Activated T-helper 2 cell treated with anti-CD3 and anti-CD28 coated beads, Interferon-gamma antibody, Interleukin-2, Interleukin-4, amounts not matched to agents 10 μg/mL and 5 μg/mL and 100 μg/mL, durations not matched to agents 14 hours and 24 hours and 36 hours (primary cell): ENCODE measurements at regions not wholly inside any gene's neighbourhood (a gene's known extent, or its start where the extent isn't known, plus 50 kb on each side); places are given as distances from the start of the nearest gene placed in this dataset.

Source experiments
- DNase-seq: peaks from one replicate; pipeline ENCODE4 v3.0.0; 2021; ENCODE audit warnings: low spot score
- H3K27ac Mint-ChIP-seq: one replicate; pipeline ENCODE4 v1.8.0; 2021; ENCODE audit warnings: mixed read lengths
- H3K27me3 Mint-ChIP-seq: one replicate; pipeline ENCODE4 v1.8.0; 2021; ENCODE audit warnings: low read depth, mixed read lengths
- H3K36me3 Mint-ChIP-seq: one replicate; pipeline ENCODE4 v1.8.0; 2021; ENCODE audit warnings: low read depth, mixed read lengths
- H3K4me1 Mint-ChIP-seq: one replicate; pipeline ENCODE4 v1.8.0; 2021; ENCODE audit warnings: low read depth, mixed read lengths
- H3K4me3 Mint-ChIP-seq: one replicate; pipeline ENCODE4 v1.8.0; 2021; ENCODE audit warnings: low read depth, mild to moderate bottlenecking, moderate library complexity, mixed read lengths
- H3K9me3 Mint-ChIP-seq: one replicate; pipeline ENCODE4 v1.8.0; 2021; ENCODE audit warnings: mixed read lengths
- intact Hi-C: fragments of 100-400 bp; cut with micrococcal nuclease; formaldehyde crosslinking; loops from one replicate; pipeline ENCODE4 v1.15.1; 2023

DNA sequence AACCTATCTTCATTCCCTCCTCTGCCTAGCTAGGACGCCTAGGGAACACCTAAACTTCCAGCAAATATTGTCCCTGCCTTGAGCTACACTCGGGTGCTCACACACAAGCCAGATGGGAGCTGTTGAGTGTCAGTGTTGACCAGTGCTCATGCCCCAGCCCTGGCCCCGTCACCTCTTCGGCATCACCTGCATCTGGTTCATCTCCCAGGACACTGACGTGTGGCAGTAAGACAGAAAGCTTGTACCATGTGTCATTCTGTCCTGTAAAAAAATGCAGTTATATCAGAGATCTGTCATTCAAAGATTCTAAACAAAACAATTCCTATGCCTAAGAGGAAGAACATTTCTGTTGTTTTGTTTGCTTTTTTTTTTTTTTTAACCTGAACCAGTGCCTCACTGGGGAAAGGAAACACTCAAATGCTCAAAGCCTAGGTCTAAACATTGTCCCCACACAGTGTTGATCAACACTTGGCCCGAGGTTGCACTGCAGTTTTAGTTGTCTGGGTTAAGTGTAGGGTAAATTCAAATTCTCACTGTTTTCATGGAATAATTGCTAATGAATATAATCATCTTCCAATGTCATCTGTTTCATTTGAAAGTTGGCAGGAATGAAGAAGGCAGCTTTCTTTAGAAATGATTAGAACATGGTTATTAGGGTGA lies 102.7 kb upstream of the SASH1 start:
- DNase-seq: no peak
- no peak overlapping the region for H3K4me3 Mint-ChIP-seq
- H3K4me1 Mint-ChIP-seq: no peaks in the 10 kb centered on the region
- no peak overlapping the region for H3K27ac Mint-ChIP-seq
- H3K27me3 Mint-ChIP-seq: peaks cover 3% of the 10 kb centered on the region
- H3K36me3 Mint-ChIP-seq: no peaks in the 10 kb centered on the region
- no peaks in the 10 kb centered on the region for H3K9me3 Mint-ChIP-seq
- intact Hi-C loops: no loop called here

DNA sequence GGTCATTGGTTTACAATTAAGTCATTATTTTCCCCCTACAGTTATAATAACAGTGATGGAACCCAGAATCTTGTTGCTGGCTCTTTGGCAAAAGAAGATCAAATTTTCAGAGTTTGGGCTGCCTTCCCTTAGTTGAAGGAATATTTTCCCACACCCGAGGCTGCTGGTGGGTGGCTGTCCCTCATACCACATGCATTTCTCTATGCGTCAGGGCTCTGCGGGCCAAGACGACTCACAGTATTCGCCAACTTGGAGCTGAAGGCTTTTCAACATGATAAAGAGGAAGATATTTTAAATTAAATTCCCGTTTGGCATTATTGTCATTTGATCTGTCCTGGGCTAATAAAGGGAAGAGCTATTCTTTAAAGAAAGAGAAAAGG lies 102.2 kb upstream of the SASH1 start:
- no peaks in the 10 kb centered on the region for H3K9me3 Mint-ChIP-seq
- no peaks in the 10 kb centered on the region for H3K36me3 Mint-ChIP-seq
- H3K4me3 Mint-ChIP-seq: no peak overlapping the region
- H3K27me3 Mint-ChIP-seq: peaks cover 6% of the 10 kb centered on the region
- no peak overlapping the region for H3K27ac Mint-ChIP-seq
- H3K4me1 Mint-ChIP-seq: no peaks in the 10 kb centered on the region
- intact Hi-C loops: no loop called here
- no peak for DNase-seq

DNA sequence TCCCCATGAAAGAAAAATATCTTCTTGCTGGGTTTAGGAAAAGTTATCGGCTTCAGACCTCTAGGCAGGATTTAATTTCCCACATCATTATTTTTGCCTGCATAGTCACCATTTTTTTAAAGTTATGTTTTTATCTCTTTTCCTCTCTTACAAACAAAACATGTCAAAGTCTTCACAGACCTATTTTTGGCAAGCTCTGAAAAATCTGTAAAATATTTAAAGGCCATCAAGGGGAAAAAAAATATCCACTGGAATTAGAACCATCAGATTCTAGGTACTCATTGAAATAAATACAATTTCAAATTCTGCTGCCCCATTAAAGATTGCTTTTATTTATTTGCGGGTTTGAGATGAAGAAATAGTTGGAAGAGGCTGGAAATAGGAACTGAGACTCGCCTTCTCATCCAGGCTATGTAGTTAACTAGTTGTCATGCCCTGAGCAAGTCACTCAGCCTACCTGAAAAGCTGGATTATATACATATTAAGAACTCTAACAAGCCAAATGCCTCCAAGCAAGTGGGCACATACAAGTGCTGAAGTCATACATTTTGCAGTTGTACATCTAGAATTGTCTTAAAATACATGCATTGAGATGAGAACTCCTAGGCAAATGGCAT lies 101.7 kb upstream of the SASH1 start:
- Mint-ChIP-seq H3K9me3 (no peaks in the 10 kb centered on the region), H3K36me3 (no peaks in the 10 kb centered on the region), H3K27me3 (peaks cover 6% of the 10 kb centered on the region), H3K27ac (no peak overlapping the region), H3K4me3 (no peak overlapping the region), H3K4me1 (no peaks in the 10 kb centered on the region)
- intact Hi-C loops: no loop called here
- DNase-seq: no peak

DNA sequence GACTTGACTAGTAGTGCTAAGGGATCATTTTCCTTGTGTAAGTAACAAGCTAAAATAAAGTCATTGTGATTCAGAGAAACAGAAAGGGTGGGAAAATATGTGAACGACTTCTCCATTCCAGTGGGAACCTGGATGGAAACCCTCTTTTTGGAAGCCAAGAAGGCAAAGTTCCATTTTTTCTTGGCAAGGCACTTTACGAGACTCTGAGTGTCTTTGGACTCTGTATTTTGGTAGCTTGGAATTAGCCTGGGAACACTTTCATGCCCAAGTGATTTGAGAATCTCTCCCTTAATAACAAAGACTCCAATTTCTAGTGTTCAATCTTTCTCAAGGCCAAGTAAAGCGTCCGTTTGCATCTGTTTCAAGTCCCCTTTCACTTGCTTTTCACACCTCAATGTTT lies 100.5 kb upstream of the SASH1 start:
- peaks cover 6% of the 10 kb centered on the region for H3K27me3 Mint-ChIP-seq
- H3K4me1 Mint-ChIP-seq: no peaks in the 10 kb centered on the region
- DNase-seq: no peak
- no peak overlapping the region for H3K4me3 Mint-ChIP-seq
- no peak overlapping the region for H3K27ac Mint-ChIP-seq
- H3K36me3 Mint-ChIP-seq: no peaks in the 10 kb centered on the region
- intact Hi-C loops: no loop called here
- no peaks in the 10 kb centered on the region for H3K9me3 Mint-ChIP-seq

DNA sequence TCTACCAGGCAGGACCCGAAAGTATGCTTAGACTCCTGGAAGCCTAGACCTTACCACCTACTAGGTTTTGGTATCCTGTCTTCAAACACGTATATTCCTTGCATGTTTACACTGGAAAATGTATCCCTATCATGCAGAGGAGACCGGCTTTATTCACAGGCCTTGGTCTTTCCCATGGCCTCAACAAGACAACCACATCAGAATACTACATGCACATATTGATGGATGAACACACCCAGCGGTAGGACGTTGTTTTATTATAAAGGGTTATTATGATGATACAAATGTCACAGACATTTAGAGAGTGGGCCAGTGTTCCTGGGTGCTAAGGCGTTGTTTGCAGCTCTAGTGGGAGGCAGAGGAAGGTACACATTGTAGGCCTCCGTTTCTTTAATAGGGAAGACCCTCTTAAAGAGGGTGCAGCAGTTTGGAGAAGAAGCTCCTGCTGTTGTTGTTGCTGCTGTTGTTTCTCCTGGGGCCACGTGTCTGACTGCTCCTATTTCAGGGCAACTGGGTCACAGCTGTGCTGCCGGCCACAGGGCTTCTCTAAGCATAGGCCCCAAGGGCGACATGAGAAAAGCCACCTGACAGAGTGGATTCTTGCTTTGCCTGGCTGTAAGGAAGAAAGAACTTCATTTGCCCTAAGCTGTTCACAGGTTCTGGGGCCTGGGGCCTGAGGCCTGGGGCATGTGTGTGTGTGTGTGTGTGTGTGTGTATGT lies 98.3 kb upstream of the SASH1 start:
- peaks cover 8% of the 10 kb centered on the region for H3K27me3 Mint-ChIP-seq
- no peaks in the 10 kb centered on the region for H3K4me1 Mint-ChIP-seq
- H3K36me3 Mint-ChIP-seq: no peaks in the 10 kb centered on the region
- no peaks in the 10 kb centered on the region for H3K9me3 Mint-ChIP-seq
- intact Hi-C loops: no loop called here
- DNase-seq: no peak
- H3K27ac Mint-ChIP-seq: no peak overlapping the region
- no peak overlapping the region for H3K4me3 Mint-ChIP-seq

DNA sequence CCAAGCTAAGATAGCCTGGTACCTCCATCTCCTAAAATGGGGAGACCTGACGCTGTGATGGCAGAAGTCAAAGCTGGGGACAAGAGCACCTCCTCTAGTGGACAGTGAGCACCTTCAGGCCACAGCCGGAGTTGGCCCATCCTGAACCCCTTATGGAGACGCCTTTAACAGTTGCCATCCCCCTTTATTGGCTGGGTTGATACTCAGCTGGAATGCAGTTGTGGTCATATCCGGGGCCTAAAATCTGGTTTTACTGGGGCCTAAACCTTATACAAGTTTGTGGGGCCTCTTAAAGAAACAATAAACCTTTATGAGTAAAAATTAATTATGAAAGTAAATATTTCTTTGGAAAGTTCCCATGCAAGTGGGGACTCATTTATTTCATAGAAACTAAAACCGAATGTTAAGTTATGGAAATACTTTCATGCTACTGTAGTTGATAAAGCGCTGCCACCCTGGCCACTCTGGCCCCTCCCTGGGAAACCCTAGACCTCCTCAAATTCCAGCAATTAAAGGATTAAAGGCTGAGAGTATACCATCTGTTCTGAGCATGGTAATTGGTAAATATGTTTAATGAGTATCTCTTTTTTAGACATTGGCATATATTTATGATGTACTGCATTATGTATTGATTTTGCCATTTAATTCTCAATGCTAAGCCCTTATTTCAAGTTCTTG lies 95.1 kb upstream of the SASH1 start:
- DNase-seq: no peak
- intact Hi-C loops: no loop called here
- H3K36me3 Mint-ChIP-seq: no peaks in the 10 kb centered on the region

DNA sequence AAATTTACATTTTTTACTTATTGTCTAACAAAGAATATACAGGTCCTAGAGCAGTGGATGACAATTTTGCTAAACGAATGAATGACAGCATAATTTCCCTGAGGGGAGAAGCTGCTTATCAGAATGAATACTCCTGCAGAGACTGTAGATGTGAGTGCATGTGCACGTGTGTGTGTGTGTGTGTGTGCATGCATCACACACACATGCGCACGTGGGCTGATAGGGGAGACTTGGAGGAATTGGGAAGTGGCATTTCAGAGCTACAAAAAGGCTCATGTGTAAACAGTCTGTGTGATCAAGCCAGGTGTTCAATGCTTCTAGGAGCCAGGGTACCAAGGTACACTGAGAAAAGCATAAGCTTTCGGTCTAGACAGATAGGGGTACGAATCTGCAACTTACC lies 93.5 kb upstream of the SASH1 start:
- Mint-ChIP-seq H3K4me1 (no peaks in the 10 kb centered on the region), H3K27ac (no peak overlapping the region), H3K4me3 (no peak overlapping the region), H3K27me3 (peaks cover 4% of the 10 kb centered on the region), H3K36me3 (no peaks in the 10 kb centered on the region), H3K9me3 (no peaks in the 10 kb centered on the region)
- intact Hi-C loops: no loop called here
- no peak for DNase-seq

More for the DNA sequence above, 95.1 kb upstream of the SASH1 start:
- peaks cover 4% of the 10 kb centered on the region for H3K27me3 Mint-ChIP-seq
- H3K4me3 Mint-ChIP-seq: no peak overlapping the region
- H3K9me3 Mint-ChIP-seq: no peaks in the 10 kb centered on the region
- H3K4me1 Mint-ChIP-seq: no peaks in the 10 kb centered on the region
- no peak overlapping the region for H3K27ac Mint-ChIP-seq

DNA sequence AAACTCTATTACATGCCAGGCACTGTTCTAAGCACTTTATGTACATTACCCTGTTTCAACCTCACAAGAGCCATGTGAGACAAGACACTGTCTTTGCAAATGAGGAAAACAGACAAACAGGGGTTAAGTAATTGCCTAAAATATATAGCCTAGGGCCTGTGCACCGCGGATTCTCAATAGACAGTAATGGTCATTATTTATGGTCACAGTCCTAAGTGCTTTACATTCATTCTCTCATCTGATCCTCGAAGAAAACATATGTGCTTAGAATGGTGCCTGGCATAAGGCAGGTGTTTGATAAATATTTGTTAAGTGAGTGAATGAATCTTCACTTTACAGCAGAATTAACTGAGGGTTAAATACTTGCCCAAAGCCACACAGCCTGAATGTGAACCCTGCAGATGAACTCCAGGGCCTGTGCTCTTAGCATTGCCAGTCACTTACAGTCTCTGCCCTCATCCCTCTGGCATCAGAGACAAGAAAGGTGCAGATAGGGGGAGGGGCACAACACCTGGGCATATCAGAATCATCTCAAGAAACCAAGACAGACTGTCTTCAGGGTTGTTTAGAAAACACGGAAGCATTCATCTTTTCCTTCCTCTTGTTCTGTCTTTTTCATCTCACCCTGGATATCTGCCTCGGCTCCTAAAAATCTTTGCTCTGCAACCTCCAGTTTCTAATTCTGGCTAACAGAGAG lies 92.8 kb upstream of the SASH1 start:
- Mint-ChIP-seq H3K9me3 (no peaks in the 10 kb centered on the region), H3K27me3 (peaks cover 4% of the 10 kb centered on the region), H3K4me1 (no peaks in the 10 kb centered on the region), H3K36me3 (no peaks in the 10 kb centered on the region), H3K27ac (no peak overlapping the region), H3K4me3 (no peak overlapping the region)
- intact Hi-C loops: no loop called here
- DNase-seq: no peak

DNA sequence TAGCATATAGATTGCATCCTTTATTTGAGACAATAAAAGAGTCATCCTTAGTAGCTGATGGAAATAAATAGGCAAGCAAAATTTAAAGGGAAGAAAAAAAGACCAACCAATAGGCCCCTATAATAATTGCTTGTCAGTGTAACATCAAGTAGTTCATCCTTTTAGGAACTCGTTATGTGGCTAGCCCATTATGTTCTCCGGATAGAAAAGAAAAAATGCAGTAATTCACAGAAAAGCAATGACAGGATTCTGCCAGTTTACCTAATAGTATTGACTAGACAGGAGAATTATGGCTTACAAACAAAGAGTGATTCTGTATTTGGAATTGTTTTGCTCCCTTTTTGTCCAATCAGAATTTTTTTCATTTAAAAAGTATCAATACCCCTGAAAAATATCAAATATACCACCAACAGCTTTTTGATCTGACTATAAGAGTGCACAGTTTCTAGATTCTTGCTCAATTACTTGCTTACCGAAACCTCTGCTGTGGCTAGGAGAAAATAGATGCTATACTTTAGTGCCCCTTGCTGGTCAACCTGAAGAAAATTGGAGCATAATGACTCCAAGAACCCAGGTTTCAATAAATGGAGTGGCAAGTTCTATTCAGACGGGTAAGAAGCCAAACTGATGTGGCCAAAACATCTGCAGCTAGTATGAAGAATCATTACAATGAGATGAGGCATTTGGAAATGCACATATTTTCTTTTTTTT lies 91.5 kb upstream of the SASH1 start:
- no peak for DNase-seq
- Mint-ChIP-seq H3K9me3 (no peaks in the 10 kb centered on the region), H3K27ac (no peak overlapping the region), H3K4me3 (no peak overlapping the region), H3K27me3 (peaks cover 2% of the 10 kb centered on the region), H3K36me3 (no peaks in the 10 kb centered on the region), H3K4me1 (no peaks in the 10 kb centered on the region)
- intact Hi-C loops: loop anchor here (1.0 kb wide), 1 partner anchor 74 kb away; no protein-coding TSS in a partner anchor

DNA sequence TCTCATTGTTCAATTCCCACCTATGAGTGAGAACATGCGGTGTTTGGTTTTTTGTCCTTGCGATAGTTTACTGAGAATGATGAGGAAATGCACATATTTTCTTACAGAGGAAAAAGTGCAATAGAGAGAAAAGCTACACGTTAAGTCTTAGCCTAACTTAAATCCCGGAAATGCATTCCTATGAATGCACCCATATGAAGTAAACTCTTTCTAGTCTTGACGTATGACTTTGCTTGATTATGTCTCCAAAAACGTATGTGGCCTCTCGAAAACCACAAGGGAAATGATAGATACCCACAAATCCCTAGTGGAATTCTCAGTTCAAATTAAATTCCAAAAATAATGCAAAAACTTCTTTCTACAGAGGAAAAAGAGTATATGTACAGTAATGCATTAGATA lies 90.7 kb upstream of the SASH1 start:
- H3K36me3 Mint-ChIP-seq: no peaks in the 10 kb centered on the region
- intact Hi-C loops: loop anchor here (1.0 kb wide), 1 partner anchor 75 kb away; no protein-coding TSS in a partner anchor
- no peaks in the 10 kb centered on the region for H3K9me3 Mint-ChIP-seq
- H3K4me3 Mint-ChIP-seq: no peak overlapping the region
- peaks cover 2% of the 10 kb centered on the region for H3K27me3 Mint-ChIP-seq
- H3K27ac Mint-ChIP-seq: no peak overlapping the region
- no peak for DNase-seq
- H3K4me1 Mint-ChIP-seq: no peaks in the 10 kb centered on the region

DNA sequence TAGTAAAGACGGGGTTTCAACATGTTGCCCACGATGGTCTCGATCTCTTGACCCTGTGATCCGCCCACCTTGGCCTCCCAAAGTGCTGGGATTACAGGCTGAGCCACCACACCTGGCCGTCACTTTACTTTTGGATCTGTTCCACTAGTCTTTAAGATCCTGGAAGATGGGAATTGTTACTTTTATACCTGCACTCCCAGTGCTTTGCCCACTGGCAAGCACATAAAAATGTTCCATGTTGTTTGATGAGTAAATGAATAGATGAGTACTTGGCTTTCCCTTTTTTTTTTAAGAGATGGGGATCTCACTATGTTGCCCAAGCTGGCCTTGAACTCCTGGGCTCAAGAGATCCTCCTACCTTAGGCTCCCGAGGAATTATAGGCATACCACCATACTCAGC lies 84.8 kb upstream of the SASH1 start:
- Mint-ChIP-seq H3K9me3 (no peaks in the 10 kb centered on the region), H3K4me3 (no peak overlapping the region), H3K36me3 (no peaks in the 10 kb centered on the region), H3K27ac (no peak overlapping the region), H3K4me1 (no peaks in the 10 kb centered on the region), H3K27me3 (peaks cover 2% of the 10 kb centered on the region)
- no peak for DNase-seq
- intact Hi-C loops: no loop called here

DNA sequence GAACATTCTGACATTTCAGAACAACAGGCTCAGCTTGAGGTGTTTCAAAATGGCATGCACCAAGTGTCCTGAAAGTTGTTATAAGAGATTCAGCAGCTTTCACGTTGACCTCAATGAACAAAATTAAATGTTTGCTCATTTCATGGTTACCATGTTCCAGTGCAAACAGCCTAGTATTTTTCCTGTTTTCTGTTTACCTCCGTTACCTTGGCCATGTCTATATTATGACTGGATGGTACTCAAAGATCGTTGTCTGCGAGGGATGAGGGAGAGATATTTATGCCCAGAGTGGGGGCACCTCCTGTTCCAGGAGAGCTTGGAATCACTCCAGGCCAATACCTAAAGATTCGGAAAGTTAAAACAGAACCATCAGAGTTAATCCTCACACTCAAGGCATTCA lies 83.8 kb upstream of the SASH1 start:
- no peak overlapping the region for H3K27ac Mint-ChIP-seq
- intact Hi-C loops: no loop called here
- DNase-seq: no peak
- peaks cover 3% of the 10 kb centered on the region for H3K27me3 Mint-ChIP-seq
- H3K4me3 Mint-ChIP-seq: no peak overlapping the region
- H3K4me1 Mint-ChIP-seq: no peaks in the 10 kb centered on the region
- no peaks in the 10 kb centered on the region for H3K36me3 Mint-ChIP-seq
- no peaks in the 10 kb centered on the region for H3K9me3 Mint-ChIP-seq
